Breast epithelium (tissue), 4 donors: ENCODE measurements at regions not wholly inside any gene's neighbourhood (a gene's known extent, or its start where the extent isn't known, plus 50 kb on each side); places are given as distances from the start of the nearest gene placed in this dataset.

Experiments
- DNase-seq, 2 donors: peaks; one replicate each; pipeline ENCODE4 v3.0.0-alpha.2; 2019; ENCODE audit warnings: low spot score in 2 of 2
- H3K27ac ChIP-seq, 2 donors: fragments of 200-600 bp; sonication (generic) in 1 of 2; one replicate each; pipeline ENCODE4 v1.5.1; 2016 to 2019; ENCODE audit warnings: mild to moderate bottlenecking in 1 of 2
- H3K27me3 ChIP-seq, 2 donors: fragments of 200-600 bp; sonication (generic) in 1 of 2; one replicate each; pipeline versions ENCODE4 v1.5.1 to v1.6.0; 2017 to 2019; ENCODE audit warnings: control low read depth in 1 of 2, mild to moderate bottlenecking in 1 of 2
- H3K36me3 ChIP-seq: fragments of 200-600 bp; one replicate; pipeline ENCODE4 v1.5.1; 2019
- H3K4me1 ChIP-seq, 2 donors: fragments of 200-600 bp; sonication (generic); one replicate each; pipeline ENCODE4 v1.5.1; 2016 to 2019; ENCODE audit warnings: control low read depth in 1 of 2
- H3K4me3 ChIP-seq, 3 donors: fragments of 200-600 bp; sonication (generic); 1 replicate in 2 of 3; 2 replicates in 1 of 3; pipeline ENCODE4 v1.5.1; 2016 to 2019; ENCODE audit warnings: mild to moderate bottlenecking in 3 of 3, moderate library complexity in 2 of 3
- H3K9me3 ChIP-seq, 2 donors: fragments of 200-600 bp; sonication (generic) in 1 of 2; one replicate each; pipeline ENCODE4 v1.5.1; 2016 to 2019; ENCODE audit warnings: control low read depth in 1 of 2
- POLR2A ChIP-seq: fragments of 450-650 bp; IDR thresholded peaks from one replicate; pipeline ENCODE4 v1.6.1; 2016; ENCODE audit warnings: antibody characterized with exemption, mild to moderate bottlenecking, moderate library complexity
- POLR2AphosphoS5 ChIP-seq, 3 donors: sonication (generic); formaldehyde crosslinking; IDR thresholded peaks; one replicate each; pipeline ENCODE4 v1.6.1; 2017; ENCODE audit warnings: antibody characterized with exemption in 3 of 3
- intact Hi-C: fragments of 100-400 bp; cut with DNase I; formaldehyde crosslinking; loops from one replicate; pipeline ENCODE4 v1.15.1; 2023; ENCODE audit warnings: low total_unique reads
- TF ChIP-seq, protein P1 (sequence below), 3 donors: fragments of 450-650 bp; IDR thresholded peaks; one replicate each; pipeline ENCODE4 v1.5.1; 2016 to 2017; ENCODE audit warnings: antibody characterized with exemption in 3 of 3, mild to moderate bottlenecking in 3 of 3, moderate library complexity in 3 of 3

DNA sequence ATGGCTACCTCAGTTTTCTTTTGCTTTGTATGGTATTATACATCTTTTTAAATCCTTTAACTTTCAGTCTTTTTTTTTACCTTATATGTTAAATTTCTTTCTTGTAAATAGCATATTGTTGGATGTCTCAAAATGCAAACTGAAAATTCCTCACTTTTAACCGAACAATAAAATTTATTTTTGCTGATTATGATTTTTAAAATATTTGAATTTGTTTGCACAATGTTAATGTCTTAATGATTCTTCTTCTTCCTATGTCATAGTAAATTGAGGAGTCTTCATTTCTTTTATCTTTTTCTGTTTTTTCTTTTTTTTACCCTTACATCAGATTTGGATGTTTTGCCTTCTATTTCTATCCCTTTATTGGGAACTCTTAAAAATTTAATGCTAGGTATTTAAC is 574.2 kb upstream of the CDH4 start:
- Histone ChIP-seq H3K36me3 (no peaks in the 10 kb centered on the region), H3K9me3 (no peaks in the 10 kb centered on the region), H3K4me3 (no peak overlapping the region), H3K27me3 (no peaks in the 10 kb centered on the region), H3K27ac (no peak overlapping the region), H3K4me1 (no peaks in the 10 kb centered on the region)
- DNase-seq, result no peak
- TF ChIP-seq POLR2A, result no peak
- TF ChIP-seq POLR2AphosphoS5 (IDR thresholded peaks at IDR 0.05), result no peak
- TF ChIP-seq, protein P1, sequence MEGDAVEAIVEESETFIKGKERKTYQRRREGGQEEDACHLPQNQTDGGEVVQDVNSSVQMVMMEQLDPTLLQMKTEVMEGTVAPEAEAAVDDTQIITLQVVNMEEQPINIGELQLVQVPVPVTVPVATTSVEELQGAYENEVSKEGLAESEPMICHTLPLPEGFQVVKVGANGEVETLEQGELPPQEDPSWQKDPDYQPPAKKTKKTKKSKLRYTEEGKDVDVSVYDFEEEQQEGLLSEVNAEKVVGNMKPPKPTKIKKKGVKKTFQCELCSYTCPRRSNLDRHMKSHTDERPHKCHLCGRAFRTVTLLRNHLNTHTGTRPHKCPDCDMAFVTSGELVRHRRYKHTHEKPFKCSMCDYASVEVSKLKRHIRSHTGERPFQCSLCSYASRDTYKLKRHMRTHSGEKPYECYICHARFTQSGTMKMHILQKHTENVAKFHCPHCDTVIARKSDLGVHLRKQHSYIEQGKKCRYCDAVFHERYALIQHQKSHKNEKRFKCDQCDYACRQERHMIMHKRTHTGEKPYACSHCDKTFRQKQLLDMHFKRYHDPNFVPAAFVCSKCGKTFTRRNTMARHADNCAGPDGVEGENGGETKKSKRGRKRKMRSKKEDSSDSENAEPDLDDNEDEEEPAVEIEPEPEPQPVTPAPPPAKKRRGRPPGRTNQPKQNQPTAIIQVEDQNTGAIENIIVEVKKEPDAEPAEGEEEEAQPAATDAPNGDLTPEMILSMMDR (IDR thresholded peaks at IDR 0.05), result no peak
- intact Hi-C loops, result no loop called here

DNA sequence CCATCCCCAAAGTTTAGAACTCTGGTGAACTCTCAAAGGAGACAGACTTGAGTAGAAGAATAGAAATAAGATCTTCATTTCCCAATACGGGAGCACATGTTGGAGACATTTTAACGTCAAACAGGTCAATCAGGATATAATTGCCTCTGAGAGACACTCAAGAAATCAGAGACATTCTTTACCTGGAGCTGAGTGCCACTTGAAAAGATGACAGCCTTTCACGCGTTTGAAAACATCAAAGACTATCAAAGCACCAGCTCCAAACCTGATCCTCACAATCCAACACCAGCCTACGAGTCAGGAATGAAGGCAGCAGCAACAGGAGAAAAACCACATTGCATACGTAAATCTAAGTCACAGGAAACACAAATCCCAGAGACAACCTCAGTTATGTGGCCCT is 571.5 kb upstream of the CDH4 start:
- Histone ChIP-seq H3K27me3 (no peaks in the 10 kb centered on the region), H3K36me3 (no peaks in the 10 kb centered on the region), H3K9me3 (no peaks in the 10 kb centered on the region), H3K4me1 (no peaks in the 10 kb centered on the region), H3K4me3 (no peak overlapping the region), H3K27ac (no peak overlapping the region)
- TF ChIP-seq POLR2AphosphoS5 (IDR thresholded peaks at IDR 0.05) (no peak), POLR2A (no peak)
- TF ChIP-seq, protein P1 (IDR thresholded peaks at IDR 0.05), result no peak
- DNase-seq, result no peak
- intact Hi-C loops, result no loop called here

DNA sequence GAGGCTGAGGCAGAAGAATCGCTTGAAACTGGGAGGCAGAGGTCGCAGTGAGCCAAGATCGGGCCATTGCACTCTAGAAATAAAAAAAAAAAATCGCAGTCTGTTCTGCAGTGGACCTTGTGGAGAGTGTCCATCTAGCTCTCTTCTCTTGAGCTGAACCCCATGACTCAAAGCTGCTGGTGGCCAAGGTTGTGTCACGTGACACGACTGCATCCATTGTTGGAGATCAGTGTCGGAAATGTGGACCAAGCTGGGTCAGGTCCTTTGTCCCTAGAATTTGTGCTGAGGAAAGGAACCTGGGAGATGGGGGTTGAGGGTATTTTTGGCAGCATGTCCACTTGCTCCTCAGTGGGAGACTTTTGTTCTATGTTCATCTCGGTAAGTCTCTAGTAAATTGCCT is 564.8 kb upstream of the CDH4 start:
- intact Hi-C loops, result no loop called here
- Histone ChIP-seq H3K27me3 (no peaks in the 10 kb centered on the region), H3K4me1 (no peaks in the 10 kb centered on the region), H3K36me3 (no peaks in the 10 kb centered on the region), H3K27ac (no peak overlapping the region), H3K9me3 (no peaks in the 10 kb centered on the region), H3K4me3 (no peak overlapping the region)
- no peak for DNase-seq
- TF ChIP-seq POLR2AphosphoS5 (IDR thresholded peaks at IDR 0.05) (no peak), POLR2A (no peak)
- TF ChIP-seq, protein P1 (IDR thresholded peaks at IDR 0.05), result no peak

DNA sequence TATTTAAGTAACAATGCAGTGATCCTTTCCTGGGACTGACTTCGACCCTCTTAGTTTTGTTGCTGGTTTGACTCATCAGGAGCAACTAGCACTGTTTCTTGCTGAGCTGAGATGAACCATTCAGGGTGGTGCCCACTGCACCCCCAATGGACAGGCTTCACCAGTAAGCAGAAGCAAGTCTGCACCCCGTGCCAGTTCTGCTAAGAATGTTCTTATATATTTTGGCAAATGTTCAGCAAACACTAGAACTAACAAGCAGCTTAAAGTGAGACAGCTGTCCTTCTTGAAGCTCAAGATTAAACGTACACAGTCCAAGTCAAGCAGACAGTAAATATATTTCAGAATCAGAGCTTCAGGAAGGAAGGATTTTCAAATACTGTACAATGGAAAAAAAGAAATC is 561.3 kb upstream of the CDH4 start:
- H3K4me3 ChIP-seq, result no peak overlapping the region
- H3K27ac ChIP-seq, result no peak overlapping the region
- no peaks in the 10 kb centered on the region for H3K9me3 ChIP-seq
- TF ChIP-seq POLR2AphosphoS5 (IDR thresholded peaks at IDR 0.05) (no peak), POLR2A (no peak)
- TF ChIP-seq, protein P1 (IDR thresholded peaks at IDR 0.05), result no peak
- intact Hi-C loops, result no loop called here
- H3K36me3 ChIP-seq, result no peaks in the 10 kb centered on the region
- H3K27me3 ChIP-seq, result no peaks in the 10 kb centered on the region
- no peak for DNase-seq
- H3K4me1 ChIP-seq, result no peaks in the 10 kb centered on the region

DNA sequence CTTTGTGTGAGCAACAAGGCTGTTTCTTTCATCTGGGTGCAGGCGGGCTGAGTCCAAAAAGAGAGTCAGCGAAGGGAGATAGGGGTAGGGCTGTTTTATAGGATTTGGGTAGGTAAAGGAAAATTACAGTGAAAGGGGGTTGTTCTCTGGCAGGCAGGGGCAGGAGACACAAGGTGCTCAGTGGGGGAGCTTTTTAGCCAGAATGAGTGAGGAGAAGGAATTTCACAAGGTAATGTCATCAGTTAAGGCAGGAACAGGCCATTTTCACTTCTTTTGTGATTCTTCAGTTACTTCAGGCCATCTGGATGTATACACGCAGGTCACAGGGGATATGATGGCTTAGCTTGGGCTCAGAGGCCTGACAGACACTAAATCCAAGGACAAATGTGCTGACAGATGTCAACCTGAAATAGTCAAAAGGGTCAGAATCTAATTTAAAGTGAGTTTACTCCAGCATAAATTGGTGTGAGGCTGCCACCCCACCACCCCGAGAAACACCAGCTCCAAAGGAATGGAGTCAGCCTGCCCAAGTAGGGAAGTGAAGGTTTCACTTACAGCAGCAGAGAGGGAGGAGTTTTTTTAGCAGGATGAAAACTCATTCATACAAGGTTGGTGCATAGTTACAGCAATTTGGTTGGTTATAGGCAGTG is 560.0 kb upstream of the CDH4 start:
- DNase-seq, result no peak
- TF ChIP-seq, protein P1 (IDR thresholded peaks at IDR 0.05), result no peak
- TF ChIP-seq POLR2AphosphoS5 (IDR thresholded peaks at IDR 0.05), result no peak
- no peak for TF ChIP-seq POLR2A
- Histone ChIP-seq H3K4me1 (no peaks in the 10 kb centered on the region), H3K27ac (no peak overlapping the region), H3K9me3 (no peaks in the 10 kb centered on the region), H3K4me3 (no peak overlapping the region), H3K27me3 (no peaks in the 10 kb centered on the region), H3K36me3 (no peaks in the 10 kb centered on the region)
- intact Hi-C loops, result no loop called here
